ENCODE measurements at regions not wholly inside any gene's neighbourhood (a gene's known extent, or its start where the extent isn't known, plus 50 kb on each side); places are given as distances from the start of the nearest gene placed in this dataset.

GRCh38 chr18:73535990-73536389, 611.6 kb downstream of the FBXO15 start:
- Histone ChIP-seq H3K9me3 (ENCODE audit: low read depth, low read length, poor library complexity, severe bottlenecking) (no peaks in the 10 kb centered on the region), H3K36me3 (ENCODE audit: insufficient read depth, low read length, poor library complexity, severe bottlenecking) (no peaks in the 10 kb centered on the region), H3K4me3 (ENCODE audit: low read depth, low read length, poor library complexity, severe bottlenecking) (no peak overlapping the region), H3K4me1 (ENCODE audit: insufficient read depth, low read length, poor library complexity, severe bottlenecking) (no peaks in the 10 kb centered on the region), H3K27me3 (replicated peaks; ENCODE audit: insufficient read depth, low read depth, low read length, poor library complexity) (no peaks in the 10 kb centered on the region), H3K27ac (ENCODE audit: low read depth, low read length, poor library complexity, severe bottlenecking) (no peak overlapping the region)
- no peak for DNase-seq (ENCODE audit: low spot score)
- intact Hi-C loops (cut with micrococcal nuclease; ENCODE audit: unreplicated experiment): no loop called here
- POLR2A ChIA-PET (ENCODE audit: low non-redundant PET): no interaction called here
- no TSS peak for BruUV-seq (replicated peaks)
- TF ChIP-seq CTCF (conservative IDR thresholded peaks at IDR 0.05; ENCODE audit: low read depth, low read length) (no peak), EZH2 (IDR thresholded peaks at IDR 0.05; ENCODE audit: borderline replicate concordance, low read depth, low read length, poor library complexity, severe bottlenecking) (no peak)
- CTCF ChIA-PET: no interaction called here

GRCh38 chr18:73535189-73535588, 612.4 kb downstream of the FBXO15 start:
- intact Hi-C loops (cut with micrococcal nuclease; ENCODE audit: unreplicated experiment): no loop called here
- Histone ChIP-seq H3K4me1 (ENCODE audit: insufficient read depth, low read length, poor library complexity, severe bottlenecking) (no peaks in the 10 kb centered on the region), H3K36me3 (ENCODE audit: insufficient read depth, low read length, poor library complexity, severe bottlenecking) (no peaks in the 10 kb centered on the region), H3K9me3 (ENCODE audit: low read depth, low read length, poor library complexity, severe bottlenecking) (no peaks in the 10 kb centered on the region), H3K27ac (ENCODE audit: low read depth, low read length, poor library complexity, severe bottlenecking) (no peak overlapping the region), H3K4me3 (ENCODE audit: low read depth, low read length, poor library complexity, severe bottlenecking) (no peak overlapping the region), H3K27me3 (replicated peaks; ENCODE audit: insufficient read depth, low read depth, low read length, poor library complexity) (no peaks in the 10 kb centered on the region)
- TF ChIP-seq CTCF (conservative IDR thresholded peaks at IDR 0.05; ENCODE audit: low read depth, low read length) (no peak), EZH2 (IDR thresholded peaks at IDR 0.05; ENCODE audit: borderline replicate concordance, low read depth, low read length, poor library complexity, severe bottlenecking) (no peak)
- BruUV-seq (replicated peaks): no TSS peak
- no peak for DNase-seq (ENCODE audit: low spot score)
- POLR2A ChIA-PET (ENCODE audit: low non-redundant PET): no interaction called here
- CTCF ChIA-PET: no interaction called here

GRCh38 chr18:73531601-73532000, 616.0 kb downstream of the FBXO15 start:
- Histone ChIP-seq H3K9me3 (ENCODE audit: low read depth, low read length, poor library complexity, severe bottlenecking) (no peaks in the 10 kb centered on the region), H3K4me1 (ENCODE audit: insufficient read depth, low read length, poor library complexity, severe bottlenecking) (no peaks in the 10 kb centered on the region), H3K27me3 (replicated peaks; ENCODE audit: insufficient read depth, low read depth, low read length, poor library complexity) (no peaks in the 10 kb centered on the region), H3K4me3 (ENCODE audit: low read depth, low read length, poor library complexity, severe bottlenecking) (no peak overlapping the region), H3K27ac (ENCODE audit: low read depth, low read length, poor library complexity, severe bottlenecking) (no peak overlapping the region), H3K36me3 (ENCODE audit: insufficient read depth, low read length, poor library complexity, severe bottlenecking) (no peaks in the 10 kb centered on the region)
- no TSS peak for BruUV-seq (replicated peaks)
- POLR2A ChIA-PET (ENCODE audit: low non-redundant PET): interaction anchor here (0.6 kb wide), 1 partner anchor 317 kb away, joined by 8 read pairs; no protein-coding TSS in a partner anchor
- TF ChIP-seq EZH2 (IDR thresholded peaks at IDR 0.05; ENCODE audit: borderline replicate concordance, low read depth, low read length, poor library complexity, severe bottlenecking) (no peak), CTCF (conservative IDR thresholded peaks at IDR 0.05; ENCODE audit: low read depth, low read length) (no peak)
- CTCF ChIA-PET: no interaction called here
- intact Hi-C loops (cut with micrococcal nuclease; ENCODE audit: unreplicated experiment): no loop called here
- DNase-seq (ENCODE audit: low spot score): no peak

Measured in A673 (cell line).